ENCODE measurements at regions not wholly inside any gene's neighbourhood (a gene's known extent, or its start where the extent isn't known, plus 50 kb on each side); places are given as distances from the start of the nearest gene placed in this dataset.

DNA sequence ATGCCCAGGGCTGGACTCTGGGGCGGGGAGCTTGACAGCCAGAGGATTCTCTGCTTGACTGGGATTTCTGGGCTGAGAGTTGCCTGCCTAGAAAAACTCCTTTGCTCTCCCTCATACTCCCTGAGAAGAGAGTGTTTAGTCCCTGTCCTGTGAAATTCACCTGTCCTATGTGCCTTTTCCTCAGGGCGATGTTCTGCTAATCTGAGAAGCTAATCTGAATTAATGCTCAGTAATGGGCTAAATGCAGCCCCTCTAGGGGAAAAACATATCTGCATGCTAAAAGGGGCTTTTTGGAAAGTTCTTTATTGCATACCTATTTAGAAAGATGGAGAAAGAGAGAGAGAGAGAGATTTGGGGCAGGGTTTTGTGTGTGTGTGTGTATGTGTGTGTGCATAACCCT is 454.4 kb downstream of the GATA3 start:
- Mint-ChIP-seq H3K27ac (no peak overlapping the region), H3K9me3 (no peaks in the 10 kb centered on the region), H3K4me3 (no peak overlapping the region), H3K4me1 (no peaks in the 10 kb centered on the region), H3K36me3 (no peaks in the 10 kb centered on the region), H3K27me3 (no peaks in the 10 kb centered on the region)
- ATAC-seq (ENCODE audit: low read depth) (no peak), DNase-seq (ENCODE audit: low spot score in 2 of 2) (no peak)

DNA sequence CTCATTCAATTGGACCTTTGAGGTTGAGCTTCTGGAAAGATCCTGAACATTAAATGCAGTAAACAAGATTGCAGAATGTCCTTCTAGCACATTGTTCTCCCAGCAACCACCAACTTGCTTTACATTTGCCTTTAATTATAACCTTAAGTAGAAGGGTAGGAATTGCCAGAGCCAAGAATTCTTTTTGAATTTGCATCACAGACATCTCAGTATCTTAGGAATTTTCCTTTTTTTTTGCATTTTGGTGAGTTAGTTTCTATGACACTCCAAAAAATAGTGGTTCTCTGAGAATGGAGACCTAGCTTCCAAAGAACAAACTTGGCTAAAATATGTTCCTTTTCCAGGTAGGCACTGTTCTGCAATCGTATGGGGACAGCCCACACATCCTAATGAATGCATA is 456.0 kb downstream of the GATA3 start:
- DNase-seq (ENCODE audit: low spot score in 2 of 2) (no peak), ATAC-seq (ENCODE audit: low read depth) (no peak)
- H3K27ac Mint-ChIP-seq: no peak overlapping the region
- H3K4me1 Mint-ChIP-seq: no peaks in the 10 kb centered on the region
- no peaks in the 10 kb centered on the region for H3K9me3 Mint-ChIP-seq
- no peak overlapping the region for H3K4me3 Mint-ChIP-seq
- H3K27me3 Mint-ChIP-seq: no peaks in the 10 kb centered on the region
- no peaks in the 10 kb centered on the region for H3K36me3 Mint-ChIP-seq

DNA sequence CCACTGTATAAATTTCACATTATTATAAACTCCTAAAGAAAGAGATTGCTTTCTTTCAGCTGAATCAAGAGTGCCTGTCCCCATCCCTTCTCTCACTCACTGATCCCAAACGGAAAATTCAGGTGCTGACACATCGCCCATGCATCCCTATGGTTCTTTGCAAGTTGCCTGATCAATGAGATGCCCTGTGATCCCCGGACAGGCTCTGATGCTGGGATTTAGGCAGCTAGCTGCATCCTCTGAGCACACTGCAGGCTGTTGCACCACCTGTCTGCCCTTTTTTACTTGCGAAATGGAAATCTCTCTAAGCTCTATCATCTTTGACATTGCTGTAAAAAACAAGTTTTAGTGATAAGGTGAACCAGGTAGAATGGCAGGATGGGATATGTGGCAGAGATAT is 456.5 kb downstream of the GATA3 start:
- DNase-seq (ENCODE audit: low spot score in 2 of 2): no peak
- H3K27me3 Mint-ChIP-seq: no peaks in the 10 kb centered on the region
- no peak for ATAC-seq (ENCODE audit: low read depth)
- no peaks in the 10 kb centered on the region for H3K4me1 Mint-ChIP-seq
- no peaks in the 10 kb centered on the region for H3K36me3 Mint-ChIP-seq
- no peak overlapping the region for H3K4me3 Mint-ChIP-seq
- H3K9me3 Mint-ChIP-seq: no peaks in the 10 kb centered on the region
- no peak overlapping the region for H3K27ac Mint-ChIP-seq

GRCh38 chr10:8513155-8514147 is 459.0 kb downstream of the GATA3 start:
- ATAC-seq (ENCODE audit: low read depth) (no peak), DNase-seq (ENCODE audit: low spot score in 2 of 2) (no peak)
- Mint-ChIP-seq H3K4me3 (no peak overlapping the region), H3K27ac (no peak overlapping the region), H3K27me3 (no peaks in the 10 kb centered on the region), H3K9me3 (peaks cover 1% of the 10 kb centered on the region), H3K4me1 (no peaks in the 10 kb centered on the region), H3K36me3 (no peaks in the 10 kb centered on the region)

DNA sequence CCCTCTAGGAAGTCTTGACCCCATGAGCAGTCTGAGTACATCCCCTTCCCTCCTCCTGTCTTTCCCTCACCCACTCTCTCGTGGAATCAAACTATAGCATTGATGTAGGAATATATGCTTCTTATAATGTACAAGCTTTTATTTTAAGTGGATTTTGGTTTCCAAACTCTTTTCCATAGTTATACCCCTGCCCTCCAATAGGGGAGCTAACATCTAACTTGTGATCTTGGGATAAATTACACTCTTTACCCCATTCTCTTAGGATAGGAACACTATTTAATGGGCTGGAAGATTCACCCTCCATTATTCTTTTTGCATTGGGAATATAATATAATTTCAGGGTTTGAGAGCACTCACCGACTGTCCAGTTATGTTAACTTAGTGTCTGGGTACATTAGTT is 465.9 kb downstream of the GATA3 start:
- Mint-ChIP-seq H3K4me3 (no peak overlapping the region), H3K27me3 (no peaks in the 10 kb centered on the region), H3K9me3 (peaks cover 7% of the 10 kb centered on the region), H3K27ac (no peak overlapping the region), H3K4me1 (no peaks in the 10 kb centered on the region), H3K36me3 (no peaks in the 10 kb centered on the region)
- DNase-seq (ENCODE audit: low spot score in 2 of 2): no peak
- ATAC-seq (ENCODE audit: low read depth): no peak

GRCh38 chr10:8527773-8528172 is 473.3 kb downstream of the GATA3 start:
- no peak overlapping the region for H3K4me3 Mint-ChIP-seq
- H3K4me1 Mint-ChIP-seq: no peaks in the 10 kb centered on the region
- H3K36me3 Mint-ChIP-seq: no peaks in the 10 kb centered on the region
- DNase-seq (ENCODE audit: low spot score in 2 of 2) (no peak), ATAC-seq (ENCODE audit: low read depth) (no peak)
- no peaks in the 10 kb centered on the region for H3K27me3 Mint-ChIP-seq
- H3K9me3 Mint-ChIP-seq: peaks cover 4% of the 10 kb centered on the region
- no peak overlapping the region for H3K27ac Mint-ChIP-seq

DNA sequence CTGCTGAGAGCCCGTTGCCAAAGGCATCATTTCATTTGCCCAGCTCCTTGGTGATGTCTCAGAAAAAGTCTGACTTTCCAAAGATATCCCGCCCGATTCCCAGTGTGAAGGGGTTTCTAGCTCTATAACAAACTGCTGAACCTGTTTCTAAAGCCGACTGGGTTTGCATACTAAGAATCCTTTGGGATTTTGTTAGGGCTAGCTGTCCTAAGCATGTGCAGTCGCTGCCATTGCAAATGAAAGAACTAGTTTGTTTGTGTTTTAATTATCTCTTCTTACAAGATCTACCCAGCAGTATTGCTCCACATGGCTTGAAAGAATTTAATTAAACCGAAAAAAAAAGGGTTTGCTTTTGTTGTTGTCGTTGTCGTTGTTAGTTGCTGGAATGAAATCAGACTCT is 476.6 kb downstream of the GATA3 start:
- no peaks in the 10 kb centered on the region for H3K36me3 Mint-ChIP-seq
- H3K4me3 Mint-ChIP-seq: no peak overlapping the region
- H3K4me1 Mint-ChIP-seq: no peaks in the 10 kb centered on the region
- no peaks in the 10 kb centered on the region for H3K27me3 Mint-ChIP-seq
- ATAC-seq (ENCODE audit: low read depth): no peak
- peaks cover 3% of the 10 kb centered on the region for H3K9me3 Mint-ChIP-seq
- H3K27ac Mint-ChIP-seq: no peak overlapping the region
- DNase-seq (ENCODE audit: low spot score in 2 of 2): no peak

DNA sequence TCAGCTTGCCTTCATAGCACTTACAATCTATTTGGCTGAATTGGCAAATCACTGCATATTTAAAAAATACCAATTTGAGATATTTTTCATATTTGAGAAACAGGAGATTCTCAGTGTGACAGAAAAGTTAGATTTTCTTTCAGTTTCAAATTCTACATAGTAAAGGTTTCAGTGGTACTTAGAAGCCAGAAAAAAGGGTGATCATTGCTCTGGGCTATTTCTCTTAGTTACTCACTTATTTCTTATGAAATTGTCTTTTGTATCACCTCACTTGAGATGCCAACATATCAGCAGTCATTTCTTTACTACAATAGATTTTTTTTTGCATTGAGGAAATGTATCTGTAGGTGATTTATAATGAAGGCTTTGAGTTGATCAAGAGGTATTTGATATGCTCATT is 478.2 kb downstream of the GATA3 start:
- Mint-ChIP-seq H3K27ac (no peak overlapping the region), H3K4me1 (no peaks in the 10 kb centered on the region), H3K27me3 (no peaks in the 10 kb centered on the region), H3K36me3 (no peaks in the 10 kb centered on the region), H3K4me3 (no peak overlapping the region), H3K9me3 (peaks cover 5% of the 10 kb centered on the region)
- DNase-seq (ENCODE audit: low spot score in 2 of 2) (no peak), ATAC-seq (ENCODE audit: low read depth) (no peak)

GRCh38 chr10:8533462-8533861 is 479.0 kb downstream of the GATA3 start:
- ATAC-seq (ENCODE audit: low read depth) (no peak), DNase-seq (ENCODE audit: low spot score in 2 of 2) (no peak)
- H3K4me3 Mint-ChIP-seq: no peak overlapping the region
- H3K27me3 Mint-ChIP-seq: no peaks in the 10 kb centered on the region
- H3K4me1 Mint-ChIP-seq: no peaks in the 10 kb centered on the region
- H3K36me3 Mint-ChIP-seq: no peaks in the 10 kb centered on the region
- H3K27ac Mint-ChIP-seq: no peak overlapping the region
- H3K9me3 Mint-ChIP-seq: peaks cover 5% of the 10 kb centered on the region

GRCh38 chr10:8534096-8534495 is 479.6 kb downstream of the GATA3 start:
- Mint-ChIP-seq H3K9me3 (peaks cover 5% of the 10 kb centered on the region), H3K27ac (no peak overlapping the region), H3K27me3 (no peaks in the 10 kb centered on the region), H3K4me1 (no peaks in the 10 kb centered on the region), H3K36me3 (no peaks in the 10 kb centered on the region), H3K4me3 (no peak overlapping the region)
- DNase-seq (ENCODE audit: low spot score in 2 of 2) (no peak), ATAC-seq (ENCODE audit: low read depth) (no peak)

DNA sequence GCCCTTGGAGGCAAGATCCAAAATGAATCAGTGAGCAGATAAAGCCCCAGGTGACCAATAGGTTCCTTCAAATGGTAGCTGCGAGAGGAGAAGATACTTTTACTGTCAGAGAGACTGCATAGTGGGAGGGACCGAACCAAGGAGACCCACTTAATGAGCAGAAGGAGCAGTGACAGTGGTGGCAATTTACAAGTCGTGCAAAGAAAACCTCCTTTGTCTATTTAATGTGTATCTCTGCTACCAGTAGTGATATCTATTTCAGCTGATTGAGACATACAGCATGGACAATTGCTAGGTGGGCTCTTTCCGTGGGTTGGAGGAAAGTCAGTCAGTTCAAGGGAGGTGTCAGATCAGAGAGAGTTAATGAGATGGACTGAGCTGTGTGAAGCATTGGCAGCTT is 480.4 kb downstream of the GATA3 start:
- H3K4me3 Mint-ChIP-seq: no peak overlapping the region
- H3K4me1 Mint-ChIP-seq: no peaks in the 10 kb centered on the region
- no peak for DNase-seq (ENCODE audit: low spot score in 2 of 2)
- no peaks in the 10 kb centered on the region for H3K27me3 Mint-ChIP-seq
- no peaks in the 10 kb centered on the region for H3K36me3 Mint-ChIP-seq
- ATAC-seq (ENCODE audit: low read depth): no peak
- H3K9me3 Mint-ChIP-seq: peaks cover 8% of the 10 kb centered on the region
- no peak overlapping the region for H3K27ac Mint-ChIP-seq

DNA sequence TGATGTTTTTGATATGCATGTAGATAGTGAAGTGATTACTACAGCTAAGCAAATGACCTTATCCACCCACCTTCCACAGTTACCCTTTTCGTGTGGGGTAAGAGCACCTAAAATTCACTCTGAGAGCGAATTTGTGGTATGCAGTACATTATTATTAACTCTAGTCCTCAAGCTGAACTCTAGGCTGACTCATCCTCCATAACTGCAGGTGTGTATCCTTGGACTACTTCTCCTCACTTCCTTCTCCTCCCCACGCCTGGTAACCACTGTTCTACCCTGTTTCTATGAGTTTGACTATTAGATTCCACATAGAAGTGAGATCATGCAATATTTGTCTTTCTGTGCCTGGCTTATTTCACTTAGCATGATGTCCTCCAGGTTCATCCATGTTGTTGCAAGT is 484.6 kb downstream of the GATA3 start:
- H3K27me3 Mint-ChIP-seq: no peaks in the 10 kb centered on the region
- H3K4me1 Mint-ChIP-seq: no peaks in the 10 kb centered on the region
- H3K36me3 Mint-ChIP-seq: no peaks in the 10 kb centered on the region
- ATAC-seq (ENCODE audit: low read depth): no peak
- DNase-seq (ENCODE audit: low spot score in 2 of 2): no peak
- peaks cover 6% of the 10 kb centered on the region for H3K9me3 Mint-ChIP-seq
- H3K4me3 Mint-ChIP-seq: no peak overlapping the region
- no peak overlapping the region for H3K27ac Mint-ChIP-seq

DNA sequence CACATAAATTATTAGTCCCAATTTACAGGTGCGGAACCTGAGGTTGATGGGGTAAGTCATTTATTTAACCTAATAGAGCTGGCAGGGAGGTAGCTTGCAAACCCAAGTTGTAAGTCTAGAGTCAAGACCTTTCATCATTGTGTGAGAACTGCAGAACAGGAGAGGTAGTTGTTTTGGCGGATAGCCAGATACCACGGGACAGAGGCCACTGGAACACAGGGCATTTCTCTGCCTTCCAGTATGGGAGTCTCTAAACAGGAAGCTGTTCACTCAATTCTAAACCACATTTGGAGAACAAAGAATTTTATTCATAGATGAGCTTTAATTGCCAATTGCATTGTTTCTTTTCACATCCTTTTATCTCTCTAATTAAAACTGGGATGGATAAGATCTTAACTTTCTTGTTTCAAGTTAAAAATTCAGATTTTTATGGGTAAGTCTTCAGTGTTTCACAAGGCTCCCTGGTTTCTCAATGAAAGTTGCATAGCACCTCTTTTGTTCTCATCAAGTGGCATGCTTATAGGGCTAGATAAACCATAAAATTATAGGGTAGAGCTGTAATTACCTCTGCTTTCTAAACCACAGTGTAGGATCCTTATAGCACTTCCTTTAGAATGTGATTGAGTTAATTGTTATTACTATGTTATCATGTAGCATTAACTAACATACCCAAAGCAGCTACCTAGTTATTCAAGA is 489.0 kb downstream of the GATA3 start:
- no peak overlapping the region for H3K27ac Mint-ChIP-seq
- no peak overlapping the region for H3K4me3 Mint-ChIP-seq
- ATAC-seq (ENCODE audit: low read depth) (no peak), DNase-seq (ENCODE audit: low spot score in 2 of 2) (no peak)
- H3K4me1 Mint-ChIP-seq: no peaks in the 10 kb centered on the region
- H3K27me3 Mint-ChIP-seq: no peaks in the 10 kb centered on the region
- no peaks in the 10 kb centered on the region for H3K36me3 Mint-ChIP-seq
- peaks cover 5% of the 10 kb centered on the region for H3K9me3 Mint-ChIP-seq

DNA sequence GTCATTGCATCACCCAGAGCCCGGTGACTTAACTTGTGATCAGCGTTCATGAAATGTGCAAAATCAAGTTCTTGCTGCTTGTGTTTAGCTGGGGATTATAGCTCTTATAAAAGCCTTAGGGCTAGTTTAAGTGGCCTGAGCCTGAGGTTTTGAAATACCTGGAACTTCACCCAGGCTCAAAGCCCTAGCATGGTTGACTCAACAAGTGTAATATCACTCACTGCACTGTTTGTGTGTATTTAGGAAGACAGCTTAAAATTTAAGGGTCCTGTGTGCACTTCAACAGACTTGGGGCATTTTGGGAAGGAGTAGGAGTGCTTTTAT is 489.5 kb downstream of the GATA3 start:
- no peak for ATAC-seq (ENCODE audit: low read depth)
- Mint-ChIP-seq H3K4me3 (no peak overlapping the region), H3K36me3 (no peaks in the 10 kb centered on the region), H3K4me1 (no peaks in the 10 kb centered on the region), H3K9me3 (peaks cover 5% of the 10 kb centered on the region), H3K27me3 (no peaks in the 10 kb centered on the region), H3K27ac (no peak overlapping the region)
- DNase-seq (ENCODE audit: low spot score in 2 of 2): no peak

DNA sequence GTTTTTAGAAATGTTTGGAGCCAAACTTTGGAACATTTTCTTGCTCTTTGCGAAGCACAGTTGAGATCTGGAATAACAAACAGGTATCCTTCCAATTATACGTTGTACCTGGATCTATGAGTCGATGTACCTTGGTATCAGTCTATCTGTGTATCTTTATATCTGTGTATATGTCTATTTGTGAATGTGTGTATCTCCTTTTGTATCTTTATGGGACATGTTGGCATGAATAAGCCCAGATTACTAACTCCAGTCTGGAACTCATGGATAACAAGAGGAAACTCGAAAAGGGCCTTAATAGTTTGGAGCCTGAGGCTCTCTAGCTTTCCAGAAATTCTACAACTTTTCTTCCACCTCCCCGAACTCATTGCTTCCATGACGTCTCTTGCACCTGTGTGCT is 490.0 kb downstream of the GATA3 start:
- H3K27me3 Mint-ChIP-seq: no peaks in the 10 kb centered on the region
- H3K4me1 Mint-ChIP-seq: no peaks in the 10 kb centered on the region
- H3K36me3 Mint-ChIP-seq: no peaks in the 10 kb centered on the region
- no peak overlapping the region for H3K4me3 Mint-ChIP-seq
- ATAC-seq (ENCODE audit: low read depth): no peak
- DNase-seq (ENCODE audit: low spot score in 2 of 2): no peak
- peaks cover 2% of the 10 kb centered on the region for H3K9me3 Mint-ChIP-seq
- no peak overlapping the region for H3K27ac Mint-ChIP-seq

All from memory B cell (primary cell).